HG03575 (cell line): ENCODE measurements at regions not wholly inside any gene's neighbourhood (a gene's known extent, or its start where the extent isn't known, plus 50 kb on each side); places are given as distances from the start of the nearest gene placed in this dataset.
"Not testable (repeated sequence)": the region's sequence is repeated elsewhere in the genome, so short reads cannot be mapped to it uniquely, and the experiment has no call there.

Experiments
- ATAC-seq: cut with Tn5 transposase; IDR thresholded peaks from one replicate; pipeline ENCODE4 v1.9.1; 2021; ENCODE audit not compliant: unreplicated experiment, insufficient number of reproducible peaks, low FRiP score; ENCODE audit errors: extremely low read depth

GRCh38 chr4:119437515-119437914, 115.6 kb upstream of the FABP2 start:
- not testable (repeated sequence) for ATAC-seq

DNA sequence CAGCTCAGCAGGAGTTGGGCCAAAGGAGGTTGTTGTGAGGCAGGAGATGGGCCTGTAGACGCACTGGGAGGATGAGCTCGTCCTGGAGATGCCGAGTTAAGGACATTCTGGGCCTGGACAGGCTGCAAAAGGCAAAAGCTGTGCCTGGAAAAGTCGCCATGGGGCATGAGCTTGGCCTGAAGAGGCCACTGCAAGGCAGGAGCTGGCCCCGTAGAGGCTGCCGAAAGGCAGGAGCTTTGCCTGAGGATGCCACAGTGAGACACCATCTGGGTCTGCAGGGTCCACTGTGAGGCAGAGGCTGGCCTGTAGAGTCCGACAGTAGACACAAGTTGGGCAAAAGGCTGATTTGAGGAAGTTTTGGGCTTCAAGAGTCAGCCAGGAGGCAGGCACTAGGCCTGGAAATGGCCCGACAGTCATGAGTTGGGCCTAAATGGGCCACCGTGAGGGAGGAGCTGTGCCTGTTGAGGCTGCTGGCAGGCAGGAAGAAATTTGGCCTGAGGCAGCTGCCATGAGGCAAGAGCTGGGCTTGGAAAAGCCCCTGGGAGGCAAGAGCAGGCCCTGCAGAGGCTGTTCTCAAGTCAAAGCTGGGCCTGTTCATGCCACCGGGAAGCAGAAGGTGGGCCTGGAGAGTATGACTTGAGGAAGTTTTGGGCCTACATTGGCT, 86.8 kb upstream of the FABP2 start:
- not testable (repeated sequence) for ATAC-seq

- not testable (repeated sequence) for ATAC-seq
These were observed 85.0 kb upstream of the FABP2 start for GRCh38 chr4:119406721-119407460.

- not testable (repeated sequence) for ATAC-seq
These were observed 84.1 kb upstream of the FABP2 start for GRCh38 chr4:119406041-119406440.

- peak; percentile 80 for ATAC-seq
These were observed 80.7 kb upstream of the FABP2 start for GRCh38 chr4:119402322-119403308.

DNA sequence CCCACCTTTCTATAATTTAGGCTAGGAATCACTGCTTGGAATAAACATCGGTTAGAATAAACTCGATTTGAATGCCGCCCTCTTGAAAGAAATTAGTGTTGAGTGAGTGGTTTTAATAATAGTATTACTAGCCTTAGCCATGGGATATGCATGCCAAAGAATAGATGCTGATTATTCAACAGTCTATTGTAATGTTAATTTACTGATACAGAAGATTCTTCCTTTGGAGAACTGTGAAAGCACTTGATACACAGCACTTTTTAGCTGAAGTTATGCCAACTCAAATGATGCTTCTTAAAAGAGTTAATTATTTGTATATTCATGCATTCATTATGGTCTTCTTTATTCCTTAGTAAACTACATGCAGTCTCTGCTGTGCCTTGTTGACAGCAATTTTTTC, 73.8 kb upstream of the FABP2 start:
- ATAC-seq: not testable (repeated sequence)

DNA sequence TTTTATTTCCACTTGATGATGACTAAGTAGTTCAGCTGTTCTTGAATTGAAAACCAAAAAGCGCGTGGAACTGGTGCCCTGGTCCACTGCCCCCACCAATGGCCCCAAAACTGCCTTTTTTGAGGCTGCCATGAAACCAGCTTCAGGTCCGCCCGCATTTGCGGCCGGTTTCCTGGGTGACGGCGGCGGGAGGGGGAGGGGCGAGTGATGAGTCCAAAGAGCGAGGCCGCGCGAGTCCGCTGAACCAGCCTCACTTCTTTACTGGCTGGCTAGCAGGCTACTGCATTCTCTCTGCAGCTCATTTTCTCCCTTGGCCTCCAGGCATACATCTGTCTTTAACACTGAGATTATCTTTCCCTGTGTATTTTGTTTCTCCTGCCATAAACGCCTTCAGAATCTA, 72.9 kb upstream of the FABP2 start:
- ATAC-seq: no peak

GRCh38 chr4:119388791-119389190, 66.9 kb upstream of the FABP2 start:
- not testable (repeated sequence) for ATAC-seq

DNA sequence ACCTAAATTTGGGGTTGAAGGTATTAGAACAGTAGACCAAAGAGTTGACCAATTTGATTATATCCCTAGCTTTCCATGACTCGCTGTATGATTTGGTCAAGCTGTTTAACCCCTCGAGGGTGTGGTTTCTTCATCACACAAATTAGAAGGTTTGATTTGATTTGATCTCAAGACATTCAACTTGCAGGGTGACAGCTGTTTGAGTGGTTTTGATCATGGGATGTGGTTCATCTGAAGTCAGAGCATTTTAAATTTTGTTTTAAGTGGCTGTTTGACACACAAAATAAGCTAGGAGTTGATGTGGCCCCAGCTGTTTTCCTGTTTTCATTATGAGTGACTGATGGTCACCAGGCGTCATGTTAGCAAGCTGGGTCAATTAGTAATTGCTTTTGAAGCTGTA, 52.7 kb upstream of the FABP2 start:
- not testable (repeated sequence) for ATAC-seq

GRCh38 chr4:119372316-119373062, 50.6 kb upstream of the FABP2 start:
- not testable (repeated sequence) for ATAC-seq
